Neural progenitor cell (in vitro differentiated cells): ENCODE measurements at regions not wholly inside any gene's neighbourhood (a gene's known extent, or its start where the extent isn't known, plus 50 kb on each side); places are given as distances from the start of the nearest gene placed in this dataset.

Experiments used
- DNase-seq: peaks from one replicate; pipeline ENCODE4 v3.0.0-alpha.2; 2016; ENCODE audit warnings: low spot score
- H2AFZ ChIP-seq: fragments of 200-600 bp; sonication (generic); replicated peaks from 2 replicates; pipeline ENCODE4 v1.6.1; 2016; ENCODE audit warnings: antibody characterized with exemption
- H3F3A ChIP-seq: fragments of 200-600 bp; sonication (generic); 2 replicates; pipeline ENCODE4 v1.6.1; 2016; ENCODE audit warnings: antibody characterized with exemption, low read depth
- H3K27ac ChIP-seq: fragments of 200-600 bp; sonication (generic); 2 replicates; pipeline ENCODE4 v1.5.1; 2016; ENCODE audit warnings: mild to moderate bottlenecking
- H3K27me3 ChIP-seq: fragments of 200-600 bp; sonication (generic); 2 replicates; pipeline ENCODE4 v1.6.1; 2016; ENCODE audit warnings: mild to moderate bottlenecking, moderate library complexity
- H3K36me3 ChIP-seq: fragments of 200-600 bp; sonication (generic); 2 replicates; pipeline ENCODE4 v1.5.1; 2016
- H3K4me1 ChIP-seq: fragments of 200-600 bp; sonication (generic); 2 replicates; pipeline ENCODE4 v1.6.1; 2016; ENCODE audit warnings: mixed run types
- H3K4me2 ChIP-seq: fragments of 200-600 bp; sonication (generic); 2 replicates; pipeline ENCODE4 v1.6.1; 2016
- H3K4me3 ChIP-seq: fragments of 200-600 bp; sonication (generic); 2 replicates; pipeline ENCODE4 v1.5.1; 2016
- H3K79me2 ChIP-seq: fragments of 200-600 bp; sonication (generic); 2 replicates; pipeline ENCODE4 v1.6.1; 2016; ENCODE audit warnings: low read depth
- H3K9ac ChIP-seq: fragments of 200-600 bp; sonication (generic); 2 replicates; pipeline ENCODE4 v1.6.1; 2016
- H3K9me3 ChIP-seq: fragments of 200-600 bp; sonication (generic); 2 replicates; pipeline ENCODE4 v1.5.1; 2016; ENCODE audit warnings: low read depth
- H4K20me1 ChIP-seq: fragments of 200-600 bp; sonication (generic); 2 replicates; pipeline ENCODE4 v1.6.1; 2016; ENCODE audit warnings: low read depth
- H3K27ac Mint-ChIP-seq: 3 replicates; pipeline ENCODE4 v1.8.0; 2021; ENCODE audit warnings: mixed read lengths
- H3K27me3 Mint-ChIP-seq: 2 replicates; pipeline ENCODE4 v1.8.0; 2022; ENCODE audit warnings: low read depth, mild to moderate bottlenecking, inconsistent platforms, moderate library complexity, mixed read lengths; ENCODE audit not compliant: insufficient read depth
- H3K36me3 Mint-ChIP-seq: 3 replicates; pipeline ENCODE4 v1.8.0; 2021; ENCODE audit warnings: mixed read lengths
- H3K4me1 Mint-ChIP-seq: 3 replicates; pipeline ENCODE4 v1.8.0; 2021; ENCODE audit warnings: mixed read lengths
- H3K4me3 Mint-ChIP-seq: 3 replicates; pipeline ENCODE4 v1.8.0; 2021; ENCODE audit warnings: mild to moderate bottlenecking, moderate library complexity, mixed read lengths
- H3K9me3 Mint-ChIP-seq: 3 replicates; pipeline ENCODE4 v1.8.0; 2020; ENCODE audit warnings: mixed read lengths
- CTCF ChIP-seq: fragments of 200-600 bp; sonication (generic); IDR thresholded peaks from 2 replicates; pipeline ENCODE4 v1.5.1; 2017; ENCODE audit warnings: antibody characterized with exemption, mild to moderate bottlenecking
- EZH2 ChIP-seq: fragments of 200-600 bp; sonication (generic); IDR thresholded peaks from 2 replicates; pipeline ENCODE4 v1.6.1; 2017; ENCODE audit warnings: antibody characterized with exemption, mild to moderate bottlenecking, moderate library complexity
- EZH2phosphoT487 ChIP-seq: fragments of 200-600 bp; sonication (generic); IDR thresholded peaks from 2 replicates; pipeline ENCODE4 v1.6.1; 2017; ENCODE audit warnings: antibody characterized with exemption

GRCh38 chr7:89770161-89770560 is 384.1 kb upstream of the STEAP1 start:
- Histone ChIP-seq H3F3A (no peaks in the 10 kb centered on the region), H3K9me3 (no peaks in the 10 kb centered on the region), H3K4me3 (no peak overlapping the region), H3K9ac (no peak overlapping the region), H3K4me2 (no peak overlapping the region), H2AFZ (no peak overlapping the region), H3K4me1 (no peaks in the 10 kb centered on the region), H3K27me3 (no peaks in the 10 kb centered on the region), H4K20me1 (no peaks in the 10 kb centered on the region), H3K79me2 (no peaks in the 10 kb centered on the region), H3K36me3 (no peaks in the 10 kb centered on the region), H3K27ac (no peak overlapping the region)
- H3K9me3 Mint-ChIP-seq, result no peaks in the 10 kb centered on the region
- no peaks in the 10 kb centered on the region for H3K27me3 Mint-ChIP-seq
- no peak overlapping the region for H3K4me3 Mint-ChIP-seq
- TF ChIP-seq EZH2phosphoT487, result no peak
- no peak for TF ChIP-seq CTCF
- TF ChIP-seq EZH2, result no peak
- H3K36me3 Mint-ChIP-seq, result no peaks in the 10 kb centered on the region
- no peak for DNase-seq
- no peak overlapping the region for H3K27ac Mint-ChIP-seq
- H3K4me1 Mint-ChIP-seq, result no peaks in the 10 kb centered on the region

GRCh38 chr7:89771003-89771636 is 383.1 kb upstream of the STEAP1 start:
- no peaks in the 10 kb centered on the region for H3K27me3 ChIP-seq
- no peaks in the 10 kb centered on the region for H3K27me3 Mint-ChIP-seq
- H3K4me1 Mint-ChIP-seq, result no peaks in the 10 kb centered on the region
- no peak overlapping the region for H3K9ac ChIP-seq
- H2AFZ ChIP-seq, result no peak overlapping the region
- H3K36me3 Mint-ChIP-seq, result no peaks in the 10 kb centered on the region
- H3K4me1 ChIP-seq, result no peaks in the 10 kb centered on the region
- no peak overlapping the region for H3K4me2 ChIP-seq
- H3K27ac ChIP-seq, result no peak overlapping the region
- H3K4me3 Mint-ChIP-seq, result no peak overlapping the region
- H4K20me1 ChIP-seq, result no peaks in the 10 kb centered on the region
- H3K79me2 ChIP-seq, result no peaks in the 10 kb centered on the region
- no peak overlapping the region for H3K4me3 ChIP-seq
- H3K36me3 ChIP-seq, result no peaks in the 10 kb centered on the region
- no peaks in the 10 kb centered on the region for H3F3A ChIP-seq
- no peaks in the 10 kb centered on the region for H3K9me3 Mint-ChIP-seq
- no peaks in the 10 kb centered on the region for H3K9me3 ChIP-seq
- H3K27ac Mint-ChIP-seq, result no peak overlapping the region
- TF ChIP-seq CTCF (peak; percentile 45), EZH2 (no peak)
- no peak for DNase-seq

GRCh38 chr7:89772276-89772675 is 382.0 kb upstream of the STEAP1 start:
- Histone ChIP-seq H3K36me3 (no peaks in the 10 kb centered on the region), H3K79me2 (no peaks in the 10 kb centered on the region), H3K9ac (no peak overlapping the region), H4K20me1 (no peaks in the 10 kb centered on the region), H3K4me1 (no peaks in the 10 kb centered on the region), H3K4me2 (no peak overlapping the region), H2AFZ (no peak overlapping the region), H3K4me3 (no peak overlapping the region), H3K27me3 (no peaks in the 10 kb centered on the region), H3K9me3 (no peaks in the 10 kb centered on the region), H3F3A (no peaks in the 10 kb centered on the region), H3K27ac (no peak overlapping the region)
- H3K27ac Mint-ChIP-seq, result no peak overlapping the region
- H3K4me3 Mint-ChIP-seq, result no peak overlapping the region
- DNase-seq, result no peak
- no peaks in the 10 kb centered on the region for H3K36me3 Mint-ChIP-seq
- no peaks in the 10 kb centered on the region for H3K27me3 Mint-ChIP-seq
- no peaks in the 10 kb centered on the region for H3K4me1 Mint-ChIP-seq
- TF ChIP-seq CTCF (no peak), EZH2phosphoT487 (no peak), EZH2 (no peak)
- H3K9me3 Mint-ChIP-seq, result no peaks in the 10 kb centered on the region
